GM12878 (cell line): ENCODE measurements at regions not wholly inside any gene's neighbourhood (a gene's known extent, or its start where the extent isn't known, plus 50 kb on each side); places are given as distances from the start of the nearest gene placed in this dataset.

ENCODE experiments used
- CREM ChIP-seq: IDR thresholded peaks from 2 replicates; pipeline ENCODE4 v1.6.1; 2014; ENCODE audit warnings: antibody characterized with exemption, low read depth
- NR2C2 ChIP-seq: IDR thresholded peaks from 2 replicates; pipeline ENCODE4 v1.6.1; 2011; ENCODE audit warnings: borderline replicate concordance, low read depth; ENCODE audit not compliant: control insufficient read depth, insufficient read length
- POLR2A ChIP-seq: IDR thresholded peaks from 2 replicates; pipeline ENCODE4 v1.6.1; 2011; ENCODE audit warnings: low read depth, mild to moderate bottlenecking, low read length
- YY1 ChIP-seq: IDR thresholded peaks from 2 replicates; pipeline ENCODE4 v1.6.1; 2011; ENCODE audit warnings: low read depth, mild to moderate bottlenecking, low read length

DNA sequence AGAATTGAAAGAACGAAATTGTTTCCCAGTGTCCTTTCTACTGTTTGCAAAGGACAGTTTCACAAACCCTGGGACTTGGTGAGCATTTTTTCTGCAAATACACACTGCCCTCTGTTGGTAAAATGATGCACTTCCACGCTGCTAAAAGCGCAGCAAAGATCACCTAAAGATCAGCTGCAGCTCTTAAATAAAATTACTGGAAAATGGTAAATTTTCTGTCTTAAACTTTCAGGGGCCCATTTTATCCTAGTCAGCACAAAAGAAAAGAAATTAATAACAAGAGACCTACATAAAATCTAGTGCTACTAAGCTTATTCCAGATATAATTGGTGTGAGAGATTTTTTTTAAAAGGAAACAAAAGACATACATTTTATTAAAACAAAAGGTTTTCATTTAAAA is 566.0 kb downstream of the CAAP1 start:
- no peak for TF ChIP-seq POLR2A
- no peak for TF ChIP-seq YY1
- no peak for TF ChIP-seq CREM
- no peak for TF ChIP-seq NR2C2
